ENCODE measurements at regions not wholly inside any gene's neighbourhood (a gene's known extent, or its start where the extent isn't known, plus 50 kb on each side); places are given as distances from the start of the nearest gene placed in this dataset.

GRCh38 chr20:39155971-39156370 lies 193.8 kb downstream of the DHX35 start:
- TF ChIP-seq JUND (IDR thresholded peaks at IDR 0.05; ENCODE audit: low read length) (no peak), SP4 (IDR thresholded peaks at IDR 0.05; ENCODE audit: low read length) (no peak), CTCF (IDR thresholded peaks at IDR 0.05; ENCODE audit: control extremely low read depth in 1 of 3, insufficient read depth in 1 of 3, low read depth in 1 of 3, low read length in 3 of 3) (no peak), POLR2AphosphoS5 (IDR thresholded peaks at IDR 0.05; ENCODE audit: low read depth, low read length) (no peak), NRF1 (IDR thresholded peaks at IDR 0.05; ENCODE audit: low read depth, low read length) (no peak), TEAD4 (IDR thresholded peaks at IDR 0.05; ENCODE audit: low read depth, low read length) (no peak), EZH2 (IDR thresholded peaks at IDR 0.05; ENCODE audit: low read depth, low read length, severe bottlenecking) (no peak), TAF7 (optimal IDR thresholded peaks at IDR 0.05; ENCODE audit: borderline replicate concordance, low read depth, low read length) (no peak), EGR1 (IDR thresholded peaks at IDR 0.05; ENCODE audit: borderline replicate concordance, low read depth, low read length) (no peak), GTF2F1 (IDR thresholded peaks at IDR 0.05; ENCODE audit: borderline replicate concordance, low read depth, low read length) (no peak), BRCA1 (IDR thresholded peaks at IDR 0.05; ENCODE audit: low read depth, low read length) (no peak), POLR2A (IDR thresholded peaks at IDR 0.05; ENCODE audit: control extremely low read depth in 1 of 2, low read depth in 2 of 2, low read length in 2 of 2) (no peak)
